ENCODE measurements at regions not wholly inside any gene's neighbourhood (a gene's known extent, or its start where the extent isn't known, plus 50 kb on each side); places are given as distances from the start of the nearest gene placed in this dataset.

DNA sequence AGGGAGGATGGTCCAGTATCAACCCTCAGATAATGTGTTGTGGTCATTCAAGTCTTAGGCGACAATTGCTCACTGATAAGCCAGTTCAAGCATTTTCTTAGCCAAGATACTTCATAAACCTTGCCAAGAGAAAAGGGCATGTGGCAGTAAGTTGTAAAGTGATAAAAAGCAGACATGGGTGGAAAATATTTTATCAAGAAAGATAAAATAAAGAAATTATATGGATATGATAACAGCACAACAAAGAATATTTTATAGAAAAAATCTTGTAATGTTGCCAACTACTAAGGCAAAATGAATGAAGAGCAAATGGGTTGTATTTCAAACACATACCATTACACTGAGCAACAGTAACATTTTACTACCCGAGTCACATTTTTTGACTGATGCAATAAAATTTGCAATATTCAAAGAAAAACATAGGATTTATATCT lies 217.4 kb upstream of the PITX2 start:
- H3K9me3 ChIP-seq (ENCODE audit: control insufficient read depth, low read depth, low read length): no peaks in the 10 kb centered on the region
- H3K36me3 ChIP-seq (ENCODE audit: control insufficient read depth in 2 of 2, extremely low read depth in 1 of 2, insufficient read depth in 2 of 2, low read length in 2 of 2): no peaks in the 10 kb centered on the region
- H4K20me1 ChIP-seq (ENCODE audit: control insufficient read depth, extremely low read depth, insufficient read depth, low read length): no peaks in the 10 kb centered on the region
- DNase-seq (ENCODE audit: low read depth, low spot score) (no peak), FAIRE-seq (no peak)
- no peak for TF ChIP-seq EZH2 (IDR thresholded peaks at IDR 0.05; ENCODE audit: low read length)
- TF ChIP-seq, protein P1, sequence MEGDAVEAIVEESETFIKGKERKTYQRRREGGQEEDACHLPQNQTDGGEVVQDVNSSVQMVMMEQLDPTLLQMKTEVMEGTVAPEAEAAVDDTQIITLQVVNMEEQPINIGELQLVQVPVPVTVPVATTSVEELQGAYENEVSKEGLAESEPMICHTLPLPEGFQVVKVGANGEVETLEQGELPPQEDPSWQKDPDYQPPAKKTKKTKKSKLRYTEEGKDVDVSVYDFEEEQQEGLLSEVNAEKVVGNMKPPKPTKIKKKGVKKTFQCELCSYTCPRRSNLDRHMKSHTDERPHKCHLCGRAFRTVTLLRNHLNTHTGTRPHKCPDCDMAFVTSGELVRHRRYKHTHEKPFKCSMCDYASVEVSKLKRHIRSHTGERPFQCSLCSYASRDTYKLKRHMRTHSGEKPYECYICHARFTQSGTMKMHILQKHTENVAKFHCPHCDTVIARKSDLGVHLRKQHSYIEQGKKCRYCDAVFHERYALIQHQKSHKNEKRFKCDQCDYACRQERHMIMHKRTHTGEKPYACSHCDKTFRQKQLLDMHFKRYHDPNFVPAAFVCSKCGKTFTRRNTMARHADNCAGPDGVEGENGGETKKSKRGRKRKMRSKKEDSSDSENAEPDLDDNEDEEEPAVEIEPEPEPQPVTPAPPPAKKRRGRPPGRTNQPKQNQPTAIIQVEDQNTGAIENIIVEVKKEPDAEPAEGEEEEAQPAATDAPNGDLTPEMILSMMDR (optimal IDR thresholded peaks at IDR 0.05 in 1 of 3, IDR thresholded peaks at IDR 0.05 in 1 of 3, conservative IDR thresholded peaks at IDR 0.05 in 1 of 3; ENCODE audit: extremely low read depth in 1 of 3, insufficient read depth in 2 of 3, low read length in 3 of 3): no peak
- H3K79me2 ChIP-seq (ENCODE audit: control insufficient read depth, insufficient read depth, low read length): no peaks in the 10 kb centered on the region
- H3K4me3 ChIP-seq (ENCODE audit: control insufficient read depth in 2 of 3, extremely low read depth in 1 of 3, insufficient read depth in 2 of 3, low read depth in 1 of 3, low read length in 3 of 3): no peak overlapping the region
- H3K9ac ChIP-seq (ENCODE audit: control insufficient read depth, extremely low read depth, insufficient read depth, low read length): no peak overlapping the region
- H3K4me1 ChIP-seq (ENCODE audit: control insufficient read depth, extremely low read depth, insufficient read depth, low read length): no peaks in the 10 kb centered on the region
- H3K27ac ChIP-seq (ENCODE audit: control insufficient read depth, insufficient read depth, low read length): no peak overlapping the region
- dilution Hi-C loops (cut with MboI; ENCODE audit: extremely low pct_ligation_motif_present, low sequenced_read_pairs): no loop called here
- H3K4me2 ChIP-seq (ENCODE audit: control insufficient read depth, extremely low read depth, insufficient read depth, low read depth, low read length): no peak overlapping the region
- no peaks in the 10 kb centered on the region for H3K9me1 ChIP-seq (ENCODE audit: control insufficient read depth, extremely low read depth, insufficient read depth, low read length)
- no peaks in the 10 kb centered on the region for H3K27me3 ChIP-seq (ENCODE audit: control insufficient read depth, extremely low read depth, insufficient read depth, low read length)
- H2AFZ ChIP-seq (ENCODE audit: control insufficient read depth, low read length): no peak overlapping the region

DNA sequence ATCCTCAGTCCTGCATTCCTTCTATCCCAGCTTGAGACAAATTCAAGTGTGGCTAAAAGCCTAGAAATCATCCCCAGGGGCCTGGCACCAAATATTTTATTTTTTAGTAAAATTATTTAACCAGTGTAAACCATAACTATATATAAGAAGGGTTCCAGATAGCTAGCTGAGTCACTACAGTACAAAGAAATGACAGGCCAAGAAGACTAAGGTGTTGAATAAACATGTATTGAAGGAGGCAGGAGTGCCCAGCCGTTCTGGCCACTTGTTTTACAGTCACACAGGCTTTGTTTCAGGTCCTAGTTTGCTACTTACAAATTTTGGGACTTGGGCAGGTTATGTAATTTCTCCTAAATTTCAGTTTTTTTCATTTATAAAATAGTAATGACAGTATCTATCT lies 225.9 kb upstream of the PITX2 start:
- Histone ChIP-seq H3K4me1 (ENCODE audit: control insufficient read depth, extremely low read depth, insufficient read depth, low read length) (no peaks in the 10 kb centered on the region), H3K4me2 (ENCODE audit: control insufficient read depth, extremely low read depth, insufficient read depth, low read depth, low read length) (no peak overlapping the region), H3K27me3 (ENCODE audit: control insufficient read depth, extremely low read depth, insufficient read depth, low read length) (no peaks in the 10 kb centered on the region), H3K79me2 (ENCODE audit: control insufficient read depth, insufficient read depth, low read length) (no peaks in the 10 kb centered on the region), H3K36me3 (ENCODE audit: control insufficient read depth in 2 of 2, extremely low read depth in 1 of 2, insufficient read depth in 2 of 2, low read length in 2 of 2) (no peaks in the 10 kb centered on the region), H3K27ac (ENCODE audit: control insufficient read depth, insufficient read depth, low read length) (no peak overlapping the region), H2AFZ (ENCODE audit: control insufficient read depth, low read length) (no peak overlapping the region), H3K9me1 (ENCODE audit: control insufficient read depth, extremely low read depth, insufficient read depth, low read length) (no peaks in the 10 kb centered on the region), H3K9ac (ENCODE audit: control insufficient read depth, extremely low read depth, insufficient read depth, low read length) (no peak overlapping the region), H3K9me3 (ENCODE audit: control insufficient read depth, low read depth, low read length) (no peaks in the 10 kb centered on the region), H3K4me3 (ENCODE audit: control insufficient read depth in 2 of 3, extremely low read depth in 1 of 3, insufficient read depth in 2 of 3, low read depth in 1 of 3, low read length in 3 of 3) (no peak overlapping the region), H4K20me1 (ENCODE audit: control insufficient read depth, extremely low read depth, insufficient read depth, low read length) (no peaks in the 10 kb centered on the region)
- DNase-seq (ENCODE audit: low read depth, low spot score) (no peak), FAIRE-seq (no peak)
- dilution Hi-C loops (cut with MboI; ENCODE audit: extremely low pct_ligation_motif_present, low sequenced_read_pairs): no loop called here
- TF ChIP-seq, protein P1 (optimal IDR thresholded peaks at IDR 0.05 in 1 of 3, IDR thresholded peaks at IDR 0.05 in 1 of 3, conservative IDR thresholded peaks at IDR 0.05 in 1 of 3; ENCODE audit: extremely low read depth in 1 of 3, insufficient read depth in 2 of 3, low read length in 3 of 3): no peak
- TF ChIP-seq EZH2 (IDR thresholded peaks at IDR 0.05; ENCODE audit: low read length): no peak

Data from keratinocyte (primary cell).